Right hindlimb (tissue), 1 donor: ENCODE measurements at regions not wholly inside any gene's neighbourhood (a gene's known extent, or its start where the extent isn't known, plus 50 kb on each side); places are given as distances from the start of the nearest gene placed in this dataset.

Source experiments
- DNase-seq: peaks from one replicate; pipeline ENCODE4 v3.0.0-alpha.2; 2018

DNA sequence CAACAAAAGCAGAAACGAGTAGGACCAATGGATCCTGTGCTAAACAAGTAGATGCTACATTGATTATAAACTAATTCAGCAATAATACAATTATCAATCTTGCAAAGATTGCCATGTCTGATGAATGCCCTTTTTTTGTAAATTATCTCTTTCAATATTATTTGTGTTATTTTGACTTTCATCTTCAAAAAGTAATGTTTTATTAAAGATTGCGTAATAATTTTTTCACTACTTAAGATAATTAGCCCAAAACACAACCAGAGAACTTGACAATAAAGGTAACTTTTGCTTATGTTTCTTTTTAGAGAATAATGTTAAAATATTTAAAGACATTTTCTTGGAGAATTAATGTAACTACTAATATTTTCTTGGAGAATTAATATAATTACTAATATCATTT, 553.8 kb upstream of the VSTM2A start:
- no peak for DNase-seq

DNA sequence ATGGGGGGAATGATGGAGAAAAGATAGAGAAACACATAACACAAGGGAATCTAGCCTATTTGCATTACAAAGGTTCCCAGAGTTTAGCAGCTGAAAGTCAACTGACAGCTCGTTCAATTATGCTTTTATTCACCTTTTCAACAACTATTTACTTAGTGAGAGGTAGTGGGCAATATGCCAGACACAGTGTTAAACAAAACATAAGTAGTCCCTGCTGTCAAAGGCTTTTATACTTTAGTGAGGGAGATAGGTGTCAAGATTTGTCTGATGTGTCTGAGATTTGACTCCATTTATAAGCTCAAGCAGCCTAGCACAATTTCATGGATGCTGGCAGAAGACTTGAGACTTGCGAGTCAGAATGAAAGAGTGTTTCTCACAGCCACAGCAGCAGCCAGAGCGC, 549.0 kb upstream of the VSTM2A start:
- no peak for DNase-seq

DNA sequence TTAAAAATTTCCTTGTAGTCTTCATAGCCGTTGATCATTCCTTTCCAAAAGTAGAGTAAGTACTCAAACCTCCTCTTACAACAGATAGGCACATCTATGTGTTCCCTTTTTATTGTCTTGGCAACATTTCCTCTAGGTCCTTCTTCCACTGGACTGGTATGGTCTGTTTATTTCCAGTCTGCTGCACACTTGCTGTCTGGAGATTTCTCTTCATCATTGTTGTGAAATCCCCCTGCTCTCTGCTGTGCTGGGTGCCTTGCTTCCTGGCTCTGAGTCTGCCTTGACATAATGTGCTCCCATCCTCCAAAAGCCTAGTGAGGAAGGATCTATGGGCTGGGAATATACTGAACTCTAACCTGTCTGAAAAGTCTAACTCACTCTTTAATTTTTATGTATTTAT, 545.3 kb upstream of the VSTM2A start:
- no peak for DNase-seq

DNA sequence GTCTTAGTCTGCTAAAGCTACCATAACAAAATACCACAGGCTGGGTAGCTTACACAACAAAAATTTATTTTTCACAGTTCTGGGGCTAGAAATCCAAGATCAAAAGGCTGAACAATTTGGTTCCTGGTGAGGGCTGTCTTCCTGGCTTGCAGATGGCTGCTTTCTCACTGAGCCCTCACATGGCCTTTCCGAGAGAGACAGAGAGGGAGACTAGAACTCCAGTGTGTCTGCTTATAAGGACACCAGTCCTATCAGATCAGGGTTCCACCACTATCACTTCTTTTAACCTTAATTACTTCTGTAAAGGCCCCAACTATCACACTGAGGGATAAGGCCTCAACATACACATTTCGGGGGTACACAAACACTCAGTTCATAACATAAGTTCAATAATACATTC, 527.4 kb upstream of the VSTM2A start:
- DNase-seq = no peak

DNA sequence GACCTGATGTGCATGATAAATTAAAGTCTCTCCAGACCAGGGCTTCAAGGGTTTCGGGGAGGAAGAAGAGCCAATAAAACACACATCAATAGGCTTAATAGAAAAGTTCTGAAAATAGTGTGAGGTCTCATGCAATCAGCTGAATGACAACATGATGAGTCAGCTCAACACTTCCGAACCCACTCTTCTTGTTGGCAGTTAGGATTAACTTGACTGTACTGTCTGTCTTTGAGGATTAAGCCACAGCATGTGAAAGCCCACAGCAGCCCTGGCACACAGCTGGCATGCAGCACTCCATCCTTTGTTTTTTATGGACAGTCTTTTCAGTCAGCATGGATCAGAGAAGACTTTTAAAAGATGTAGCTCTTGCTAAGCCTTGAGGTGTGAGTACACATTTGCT, 526.9 kb upstream of the VSTM2A start:
- no peak for DNase-seq

DNA sequence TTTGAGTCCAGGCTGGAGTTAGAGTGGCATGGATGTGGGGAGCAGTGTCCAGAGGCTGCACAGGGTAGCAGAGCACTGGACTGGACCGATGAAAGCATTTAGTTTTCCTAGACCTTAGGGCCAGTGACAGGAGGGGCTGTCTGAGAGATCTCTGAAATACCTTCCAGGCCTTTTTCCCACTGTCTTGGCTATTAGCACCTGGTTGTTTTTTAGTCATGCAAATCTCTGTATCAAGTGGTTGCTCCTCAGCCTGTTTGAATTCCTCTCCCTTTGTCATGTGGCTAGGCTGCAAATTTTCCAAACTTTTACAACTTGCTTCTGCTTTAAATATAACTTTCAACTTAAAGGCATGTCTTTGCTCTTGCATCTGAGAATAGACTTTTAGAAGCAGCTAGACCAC, 504.3 kb upstream of the VSTM2A start:
- DNase-seq = no peak

DNA sequence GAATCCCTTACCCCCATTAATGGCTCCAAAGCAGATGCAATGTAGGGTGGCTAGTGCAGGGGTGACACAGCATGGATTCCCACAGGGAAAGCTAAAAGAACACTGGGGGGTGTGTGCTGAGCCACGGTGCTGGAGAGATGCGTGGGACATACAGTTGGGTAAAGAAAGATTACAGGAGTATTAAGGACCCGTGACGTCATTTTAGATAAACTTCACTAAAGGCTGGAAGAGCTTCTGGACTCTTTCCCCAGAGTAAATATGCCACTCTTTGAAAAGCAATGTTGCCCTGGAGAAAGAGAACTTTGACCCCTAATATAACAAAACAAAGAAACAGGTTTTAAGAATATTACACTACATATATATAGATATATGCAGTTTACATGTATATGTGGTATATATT, 481.5 kb upstream of the VSTM2A start:
- DNase-seq = no peak

DNA sequence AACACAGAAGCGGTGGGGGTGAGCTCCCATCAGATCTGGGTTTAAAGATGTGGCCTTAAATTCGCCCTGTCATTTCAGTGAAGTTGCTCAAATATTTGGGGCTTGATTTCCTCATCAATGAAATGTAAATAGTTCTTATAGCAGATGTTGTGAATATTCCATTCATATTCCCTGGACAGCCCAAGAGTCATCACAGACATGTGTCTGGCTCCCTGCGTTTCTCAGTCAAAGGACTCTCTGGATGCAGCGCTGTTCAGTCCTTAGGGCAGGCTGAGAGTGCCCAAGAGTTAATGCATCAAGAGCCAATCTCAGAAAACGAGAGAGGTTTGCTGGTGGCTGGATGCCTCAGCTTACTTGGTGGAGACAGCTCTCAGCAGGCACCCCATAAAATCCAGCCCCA, 475.5 kb upstream of the VSTM2A start:
- no peak for DNase-seq

DNA sequence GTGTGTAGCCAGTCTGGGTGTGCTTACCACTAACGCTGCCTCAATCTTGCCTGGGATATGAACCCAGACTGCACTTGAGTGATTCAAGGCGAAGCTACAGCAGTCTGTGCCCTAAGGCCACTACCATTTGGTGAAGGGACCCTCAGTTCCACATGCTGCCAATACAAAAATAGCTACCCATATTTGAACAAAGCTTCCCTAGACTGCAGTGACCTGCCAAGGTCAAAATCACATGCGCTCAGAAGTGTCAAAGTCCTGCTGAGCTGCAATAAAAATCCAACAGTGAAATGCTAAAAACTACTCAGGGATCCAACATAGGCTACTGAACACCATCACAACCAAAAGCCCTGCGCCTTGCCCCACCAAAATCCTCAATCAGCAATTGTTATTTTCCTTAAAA, 472.3 kb upstream of the VSTM2A start:
- no peak for DNase-seq

DNA sequence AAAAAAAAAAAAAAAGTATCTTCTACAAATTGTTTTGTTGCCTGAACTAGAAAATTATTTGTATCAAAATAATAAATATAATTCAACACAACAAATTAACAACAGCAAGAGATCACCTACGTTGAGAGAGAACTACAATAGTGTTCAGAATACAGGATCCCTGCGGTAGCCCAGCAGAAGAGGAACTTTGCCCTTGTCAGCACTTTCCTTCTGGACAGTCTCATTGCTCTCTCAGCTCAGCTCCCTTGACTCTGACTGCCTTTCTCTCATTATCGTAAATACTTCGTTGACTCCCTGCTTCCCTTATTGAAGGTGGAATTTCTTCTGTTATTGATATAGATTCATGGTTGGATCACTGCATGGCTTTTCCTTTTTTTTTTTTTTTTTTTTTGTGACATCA, 469.5 kb upstream of the VSTM2A start:
- no peak for DNase-seq

DNA sequence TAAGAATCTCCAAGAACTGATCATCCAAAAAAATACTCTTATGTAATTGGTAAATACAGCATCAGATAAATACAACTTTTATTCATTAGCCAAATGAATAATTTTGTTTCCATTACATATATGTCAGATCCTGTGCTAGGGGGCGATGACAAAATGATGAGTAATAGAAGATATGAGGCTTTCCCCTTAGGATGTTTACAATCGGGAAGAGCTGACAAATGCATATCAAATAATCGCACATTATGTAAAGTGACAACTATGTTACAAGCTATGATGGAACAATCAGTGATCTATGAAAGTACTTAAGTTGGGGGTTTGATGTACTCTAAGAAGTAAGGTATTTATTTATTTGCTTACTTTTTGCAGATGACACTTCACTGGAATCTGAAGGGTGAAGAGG, 465.6 kb upstream of the VSTM2A start:
- no peak for DNase-seq

DNA sequence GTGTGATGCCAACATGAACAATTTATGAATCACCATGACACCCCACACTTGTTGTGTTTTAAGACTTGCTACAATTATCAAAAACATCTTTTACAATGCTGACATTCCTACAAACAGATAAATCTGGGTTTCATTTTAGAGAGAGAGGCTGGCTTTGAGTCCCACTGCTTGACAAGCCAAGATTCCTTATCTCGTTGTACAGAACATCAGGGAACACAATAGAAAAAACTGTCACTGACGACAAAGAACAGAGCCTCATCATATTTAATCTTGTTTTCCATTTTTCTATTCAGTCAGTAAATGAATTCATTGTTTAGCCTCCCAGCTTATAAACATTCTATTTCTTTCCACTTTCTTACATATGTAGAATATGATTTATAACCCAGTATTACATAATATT, 461.6 kb upstream of the VSTM2A start:
- DNase-seq = no peak

DNA sequence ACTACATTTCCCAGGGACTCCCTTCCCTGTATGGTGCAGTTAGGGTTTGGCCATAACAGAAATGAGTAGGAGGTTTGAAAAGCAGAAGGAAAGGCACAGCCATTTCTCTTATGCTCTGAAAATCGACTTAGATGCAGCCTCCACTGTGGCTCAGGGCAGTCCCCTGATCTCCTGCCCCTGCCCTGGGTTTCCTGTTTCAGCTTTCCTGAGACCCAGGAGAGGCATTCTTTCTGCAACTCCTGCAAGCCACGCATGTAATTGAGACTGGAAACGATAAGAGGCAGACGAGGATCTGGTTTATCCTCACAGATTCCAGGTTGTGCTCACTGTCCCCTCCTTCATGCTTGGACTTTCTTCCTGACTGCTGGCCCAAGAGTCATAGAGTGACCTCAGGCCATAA, 461.2 kb upstream of the VSTM2A start:
- DNase-seq = no peak

DNA sequence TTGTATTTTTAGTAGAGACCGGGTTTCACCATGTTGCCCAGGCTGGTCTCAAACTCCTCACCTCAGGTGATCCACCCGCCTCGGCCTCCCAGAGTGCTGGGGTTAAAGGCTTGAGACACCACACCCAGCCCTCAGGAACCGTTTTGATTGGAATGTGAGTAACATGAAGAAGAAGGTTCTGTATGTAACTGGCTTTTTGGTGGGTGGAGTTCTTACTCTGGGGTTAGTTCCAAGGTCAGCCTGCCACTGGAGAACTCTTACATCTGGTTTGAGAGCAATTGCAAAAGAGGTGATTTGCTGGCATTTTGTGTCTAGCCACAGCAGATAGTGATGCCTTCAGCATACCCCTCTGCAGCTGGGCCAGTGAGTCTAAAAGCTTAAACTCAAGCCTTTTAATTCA, 457.8 kb upstream of the VSTM2A start:
- no peak for DNase-seq

DNA sequence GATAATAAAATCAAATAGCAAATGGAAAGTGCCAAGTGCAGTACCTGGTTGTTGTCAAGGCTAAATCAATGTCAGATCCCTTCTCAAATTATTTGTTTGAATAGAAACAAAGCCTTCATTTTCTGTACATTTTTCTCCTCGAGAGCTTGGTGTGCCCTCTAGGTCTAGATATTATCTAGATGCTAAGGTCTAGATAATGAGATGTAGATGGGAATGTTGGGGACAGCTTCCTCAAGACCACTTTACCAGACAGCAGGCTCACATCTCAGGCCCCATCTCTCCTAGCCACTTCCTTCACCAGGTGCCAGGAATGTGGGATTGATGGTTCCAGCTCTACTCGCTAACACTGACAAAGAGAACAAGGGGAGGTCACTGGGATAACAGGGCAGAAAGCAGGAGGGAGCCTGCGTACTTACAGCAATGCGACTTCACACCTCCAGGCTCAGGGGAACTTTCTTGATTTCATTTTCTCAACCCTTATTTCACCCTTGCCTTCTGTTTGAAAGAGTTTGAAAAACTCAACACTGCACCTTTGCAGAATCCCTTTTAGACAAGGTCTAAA, 451.4 kb upstream of the VSTM2A start:
- DNase-seq = no peak

DNA sequence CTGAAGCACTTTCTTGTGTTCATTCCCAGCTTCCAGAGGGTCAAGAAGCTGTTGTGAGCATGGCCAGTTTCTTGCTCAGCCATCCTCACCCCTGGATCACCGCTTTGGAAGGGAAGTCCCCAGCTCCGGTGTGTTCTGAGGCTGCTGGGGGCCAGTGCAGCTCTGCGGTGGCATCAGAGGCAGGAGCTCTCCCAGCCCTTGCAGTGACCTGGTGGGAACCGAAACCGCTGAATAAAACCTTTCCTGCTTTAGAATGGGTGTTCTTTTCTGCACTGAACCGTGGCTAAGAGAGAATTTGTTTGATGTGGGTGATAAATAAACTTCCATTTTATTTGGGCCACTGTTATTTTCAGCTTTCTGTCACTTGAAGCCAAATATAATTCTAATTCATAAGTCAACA, 450.9 kb upstream of the VSTM2A start:
- DNase-seq = no peak

DNA sequence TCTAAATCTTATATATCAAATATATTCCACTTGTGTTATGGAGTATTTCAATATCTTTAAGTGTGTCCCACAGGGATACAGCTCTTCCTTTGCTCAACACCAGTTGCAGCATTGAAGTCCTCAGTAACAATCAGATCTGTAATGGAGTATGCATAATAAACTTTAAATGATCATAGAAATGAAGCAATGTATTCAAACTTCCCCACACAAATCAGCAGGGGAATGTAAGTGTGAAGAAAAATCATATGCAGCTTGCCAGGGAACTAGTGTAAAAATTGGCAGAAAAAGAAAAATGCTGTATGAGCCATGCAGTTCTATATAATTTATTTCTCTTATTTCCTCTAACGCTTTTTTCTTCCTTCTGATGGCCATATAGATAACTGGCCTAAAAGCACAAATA, 444.3 kb upstream of the VSTM2A start:
- no peak for DNase-seq

DNA sequence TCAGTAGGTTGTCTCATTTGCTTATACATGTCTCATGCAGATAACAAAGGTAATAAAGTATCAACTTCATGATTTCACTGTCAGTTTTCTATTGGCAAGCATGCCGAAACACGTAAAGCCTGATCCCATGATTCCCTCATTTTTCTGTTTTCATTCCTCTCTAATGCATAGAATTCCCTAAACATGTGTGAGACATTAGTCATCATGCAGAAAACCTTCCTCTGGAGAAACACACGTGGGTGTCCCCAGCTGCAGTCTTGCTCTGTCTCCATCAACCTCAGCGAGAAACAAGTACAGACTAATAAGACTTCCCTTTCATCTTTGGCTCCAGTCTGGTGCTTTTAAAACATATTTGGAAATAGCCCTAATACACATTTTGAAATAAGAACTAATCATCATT, 432.7 kb upstream of the VSTM2A start:
- no peak for DNase-seq

DNA sequence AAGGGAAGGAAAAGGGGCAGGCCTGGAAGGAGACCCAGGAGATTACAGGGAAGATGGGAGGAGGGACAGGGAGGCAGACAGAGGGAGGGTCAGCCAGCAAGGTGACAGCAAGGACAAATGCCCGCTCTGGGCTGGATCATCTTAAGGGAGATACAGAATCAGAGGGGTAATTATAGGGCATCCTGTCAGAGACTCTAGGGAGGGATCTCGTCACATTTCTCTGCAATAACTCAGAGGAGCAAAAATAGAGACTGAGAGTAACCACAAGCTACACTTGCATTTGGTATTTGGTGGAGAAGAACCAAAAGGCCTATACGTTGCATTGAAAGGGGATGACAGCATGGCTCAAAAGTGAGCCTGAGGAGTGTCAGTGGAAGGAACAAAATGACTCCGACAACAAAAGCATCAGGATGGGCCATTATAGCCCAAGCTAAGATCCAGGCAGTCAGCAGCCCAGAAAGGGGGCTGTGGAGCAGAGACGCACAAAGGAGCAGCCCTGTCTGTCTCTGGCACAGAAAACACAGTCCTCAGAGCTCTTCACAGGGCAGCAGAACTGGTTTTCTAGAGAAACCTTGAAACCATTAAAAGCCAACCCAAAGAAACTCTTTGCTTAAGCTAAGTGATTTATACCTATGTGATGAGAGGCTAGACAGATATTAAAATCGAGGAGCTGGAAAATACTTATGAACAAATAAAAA, 430.2 kb upstream of the VSTM2A start:
- DNase-seq = no peak

DNA sequence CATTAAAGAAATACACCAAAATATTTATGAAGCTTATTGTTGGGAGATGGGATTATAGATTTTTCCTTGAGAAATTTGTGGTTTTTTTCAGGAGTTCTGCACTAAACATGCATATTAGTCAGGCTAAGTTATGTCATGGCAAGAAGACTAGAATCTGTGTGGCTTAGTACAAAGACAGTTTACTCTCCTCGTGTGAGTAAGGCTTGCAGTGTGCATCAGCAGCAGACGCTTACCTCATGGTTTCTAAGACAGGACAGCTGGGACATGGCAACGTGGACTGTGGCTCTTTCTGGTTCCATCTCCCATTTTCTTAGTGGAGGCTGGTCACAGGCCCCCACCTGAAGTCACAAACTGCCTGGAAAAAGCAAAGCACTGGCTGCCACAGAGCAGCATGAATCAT, 429.6 kb upstream of the VSTM2A start:
- no peak for DNase-seq

DNA sequence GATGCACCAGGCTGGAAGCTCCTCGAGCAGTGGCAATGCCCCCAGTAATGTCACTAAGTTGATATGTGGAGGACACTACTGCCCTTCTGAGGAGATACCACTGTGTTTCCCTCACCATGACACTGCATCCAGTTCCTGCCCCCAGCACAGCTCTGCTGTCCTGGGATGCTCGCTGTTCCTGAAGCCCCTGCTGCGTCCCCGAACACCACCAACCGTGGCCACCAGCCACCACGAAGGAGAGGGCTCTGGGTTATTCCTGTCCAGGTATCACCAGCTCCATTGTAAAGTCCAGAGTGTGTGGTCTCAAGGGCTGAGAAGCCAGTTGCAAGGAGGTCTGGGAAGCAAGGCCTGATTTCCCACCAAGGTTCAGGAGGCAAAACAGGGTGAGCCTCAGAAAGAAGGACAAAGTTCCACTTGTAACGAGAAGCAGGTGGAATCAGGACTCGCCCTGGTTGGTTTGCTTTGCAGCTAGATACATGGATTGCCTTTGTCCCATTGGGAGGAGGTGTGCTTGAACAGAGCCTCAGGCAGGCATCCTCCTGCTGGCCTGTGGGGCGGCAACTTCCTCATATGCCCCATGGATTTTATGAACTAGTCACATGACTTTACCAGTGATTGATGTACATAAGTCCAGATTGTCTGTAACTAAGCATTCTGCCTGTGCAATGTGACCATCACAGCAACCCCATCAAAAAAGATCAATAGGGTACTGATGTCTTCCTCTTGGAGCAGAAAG, 427.0 kb upstream of the VSTM2A start:
- DNase-seq = no peak

DNA sequence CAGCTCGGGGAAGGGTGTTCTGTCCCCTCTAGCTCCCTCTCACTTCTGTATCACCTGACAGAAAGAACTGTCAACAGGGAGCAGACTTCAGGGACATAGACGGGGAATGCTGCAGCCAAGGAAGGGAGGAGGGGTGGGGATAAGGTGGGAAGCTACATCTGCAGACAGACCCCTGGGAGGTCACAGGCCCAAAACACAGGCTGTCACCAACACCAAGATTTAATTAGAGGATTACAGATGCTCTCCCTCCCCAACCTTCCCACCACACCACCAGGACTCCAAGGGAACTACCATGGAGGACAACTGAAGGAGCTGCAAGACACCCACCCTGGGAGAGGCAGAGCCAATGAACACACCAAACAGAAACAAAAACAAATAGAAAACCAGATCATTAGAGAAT, 425.2 kb upstream of the VSTM2A start:
- no peak for DNase-seq

DNA sequence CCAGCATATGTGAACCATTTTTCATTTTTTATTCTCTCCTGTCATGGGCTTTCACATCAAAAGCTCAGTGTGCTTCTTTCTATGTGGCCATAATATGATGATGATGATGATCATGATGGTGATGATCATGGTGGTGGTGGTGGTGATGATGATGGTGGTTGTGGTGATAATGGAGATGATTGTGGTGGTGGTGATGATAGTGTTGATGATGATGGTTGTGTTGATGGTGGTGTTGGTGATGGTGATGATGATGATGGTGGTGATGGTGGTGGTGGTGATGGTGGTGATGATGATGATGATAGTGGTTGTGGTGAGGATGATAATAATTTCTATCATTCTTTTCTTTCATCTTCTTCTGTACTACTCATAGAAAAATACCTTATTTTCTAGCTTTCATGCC, 413.1 kb upstream of the VSTM2A start:
- DNase-seq = no peak

DNA sequence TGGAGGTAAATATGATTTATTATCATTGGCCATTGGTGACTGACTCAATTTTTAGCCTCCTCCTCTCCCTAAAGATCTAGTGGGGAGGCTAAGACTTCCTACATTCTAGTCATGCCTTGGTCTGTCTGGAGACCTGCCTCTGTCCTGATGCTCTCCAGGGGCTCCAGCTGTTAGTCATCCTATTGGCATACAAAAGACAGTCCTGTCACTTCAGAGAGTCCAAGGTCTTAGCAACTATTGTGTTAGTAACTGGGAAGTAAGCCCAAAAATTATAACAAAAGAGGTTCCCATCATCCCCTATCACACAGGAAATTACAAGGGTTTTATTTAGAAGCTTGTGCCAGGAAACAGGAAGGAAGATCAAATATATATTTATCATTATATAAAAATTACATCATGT, 400.6 kb upstream of the VSTM2A start:
- DNase-seq = no peak

DNA sequence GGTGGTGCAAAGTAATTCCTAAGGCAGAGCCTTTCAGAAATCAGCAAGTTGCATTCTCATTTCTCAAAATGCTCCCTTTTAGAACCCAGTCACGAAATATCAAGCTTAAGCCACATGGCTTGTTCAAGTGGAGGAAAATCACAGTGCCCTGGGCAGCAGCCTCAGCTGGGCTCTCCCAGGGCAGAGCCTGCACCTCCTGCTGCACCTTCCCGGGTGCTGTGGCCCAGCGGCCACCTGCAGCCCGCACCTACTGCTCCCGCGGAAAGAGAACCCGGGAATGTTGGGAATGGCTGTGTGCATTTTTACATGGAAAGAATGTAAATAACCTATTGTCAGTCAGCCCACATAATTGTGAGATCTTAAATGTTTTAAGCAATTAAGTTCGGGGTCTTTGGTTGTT, 396.5 kb upstream of the VSTM2A start:
- no peak for DNase-seq
